ENCODE measurements at regions not wholly inside any gene's neighbourhood (a gene's known extent, or its start where the extent isn't known, plus 50 kb on each side); places are given as distances from the start of the nearest gene placed in this dataset.
A peak's percentile ranks its signal among the peaks of the same experiment; 100 is the strongest.

- no peak for DNase-seq (ENCODE audit: low read depth in 1 of 2, low spot score in 1 of 2)
- in situ Hi-C loops (cut with HindIII; ENCODE audit: low pct_unique_long_range_greater_than_20kb, low sequenced_read_pairs): no loop called here
- no peak for TF ChIP-seq JUND (IDR thresholded peaks at IDR 0.05; ENCODE audit: low read depth)
These were observed 61.1 kb upstream of the FAM169A start for GRCh38 chr5:74927336-74927735.

- in situ Hi-C loops (cut with HindIII; ENCODE audit: low pct_unique_long_range_greater_than_20kb, low sequenced_read_pairs): no loop called here
- DNase-seq (ENCODE audit: low read depth in 1 of 2, low spot score in 1 of 2): peak; percentile 37 to 75
- no peak for TF ChIP-seq JUND (IDR thresholded peaks at IDR 0.05; ENCODE audit: low read depth)
These were observed 53.3 kb upstream of the FAM169A start for GRCh38 chr5:74919487-74919886.

DNA sequence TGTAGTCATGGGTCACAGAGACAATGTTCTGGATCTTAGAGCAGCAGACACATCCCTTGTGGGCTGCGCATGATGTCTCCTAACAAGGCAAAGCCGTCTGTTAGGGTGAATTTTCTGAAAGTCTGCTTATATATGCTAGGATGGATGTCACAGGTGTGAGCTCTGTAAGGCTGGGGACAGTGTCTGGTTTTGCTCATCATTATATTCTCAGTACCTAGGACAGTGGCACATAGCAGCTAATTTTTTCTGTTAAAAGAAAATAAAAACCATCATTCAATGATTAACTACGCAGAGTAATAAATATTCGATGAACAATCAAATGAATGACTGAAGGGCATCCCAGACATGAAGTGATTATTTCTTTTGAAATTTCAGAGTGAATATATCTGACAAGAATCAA lies 52.9 kb upstream of the FAM169A start:
- no peak for DNase-seq (ENCODE audit: low read depth in 1 of 2, low spot score in 1 of 2)
- in situ Hi-C loops (cut with HindIII; ENCODE audit: low pct_unique_long_range_greater_than_20kb, low sequenced_read_pairs): no loop called here
- no peak for TF ChIP-seq JUND (IDR thresholded peaks at IDR 0.05; ENCODE audit: low read depth)

GRCh38 chr5:74918232-74918669 lies 52.1 kb upstream of the FAM169A start:
- no peak for TF ChIP-seq JUND (IDR thresholded peaks at IDR 0.05; ENCODE audit: low read depth)
- in situ Hi-C loops (cut with HindIII; ENCODE audit: low pct_unique_long_range_greater_than_20kb, low sequenced_read_pairs): no loop called here

GRCh38 chr5:74916831-74917710 lies 50.9 kb upstream of the FAM169A start:
- peak; percentile 44 to 79 for DNase-seq (ENCODE audit: low read depth in 1 of 2, low spot score in 1 of 2)
- in situ Hi-C loops (cut with HindIII; ENCODE audit: low pct_unique_long_range_greater_than_20kb, low sequenced_read_pairs): no loop called here
- peak; percentile 58 for TF ChIP-seq JUND (IDR thresholded peaks at IDR 0.05; ENCODE audit: low read depth)

More at GRCh38 chr5:74918232-74918669, 52.1 kb upstream of the FAM169A start:
- no peak for DNase-seq (ENCODE audit: low read depth in 1 of 2, low spot score in 1 of 2)

Data from T47D (cell line).